ENCODE measurements at regions not wholly inside any gene's neighbourhood (a gene's known extent, or its start where the extent isn't known, plus 50 kb on each side); places are given as distances from the start of the nearest gene placed in this dataset.

- no peak for DNase-seq
Measured at GRCh38 chr10:90530521-90530920, 327.3 kb downstream of the HTR7 start.

DNA sequence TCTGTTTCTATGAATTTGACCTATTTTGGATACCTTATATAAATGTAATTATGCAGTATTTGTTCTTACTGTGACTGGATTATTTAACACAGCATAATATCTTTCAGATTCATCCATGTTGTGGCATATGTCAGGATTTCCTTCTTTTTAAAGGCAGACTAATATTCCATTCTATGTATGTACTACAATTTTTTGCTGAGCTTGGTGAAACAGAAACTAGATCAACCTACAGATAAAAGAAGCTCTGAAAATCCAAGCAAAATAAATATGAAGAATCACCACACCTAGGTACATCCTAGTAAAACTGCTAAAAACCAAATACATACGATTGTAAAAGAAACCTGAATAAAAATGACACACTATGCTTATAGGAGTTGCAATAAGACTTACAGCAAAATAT lies 300.5 kb downstream of the HTR7 start:
- DNase-seq, result no peak

DNA sequence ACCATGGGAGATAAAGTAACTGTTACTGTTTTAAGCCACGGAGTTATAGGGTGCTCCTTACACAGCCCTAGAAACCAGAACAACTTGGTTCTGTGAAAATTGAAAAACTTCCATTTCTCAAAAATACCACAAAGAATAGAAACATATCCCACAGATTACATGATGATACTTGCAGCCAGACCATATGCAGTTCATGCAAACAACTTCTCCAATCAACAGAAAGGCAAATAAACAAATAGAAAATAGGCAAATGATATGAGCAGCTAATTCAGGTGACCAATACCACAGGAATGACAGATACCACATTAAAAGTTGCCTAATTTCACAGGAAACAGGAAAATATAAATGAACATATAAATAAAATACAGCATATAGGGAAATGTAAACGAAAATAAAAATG lies 297.5 kb downstream of the HTR7 start:
- no peak for DNase-seq

GRCh38 chr10:90561666-90562065 lies 296.2 kb downstream of the HTR7 start:
- DNase-seq, result no peak

DNA sequence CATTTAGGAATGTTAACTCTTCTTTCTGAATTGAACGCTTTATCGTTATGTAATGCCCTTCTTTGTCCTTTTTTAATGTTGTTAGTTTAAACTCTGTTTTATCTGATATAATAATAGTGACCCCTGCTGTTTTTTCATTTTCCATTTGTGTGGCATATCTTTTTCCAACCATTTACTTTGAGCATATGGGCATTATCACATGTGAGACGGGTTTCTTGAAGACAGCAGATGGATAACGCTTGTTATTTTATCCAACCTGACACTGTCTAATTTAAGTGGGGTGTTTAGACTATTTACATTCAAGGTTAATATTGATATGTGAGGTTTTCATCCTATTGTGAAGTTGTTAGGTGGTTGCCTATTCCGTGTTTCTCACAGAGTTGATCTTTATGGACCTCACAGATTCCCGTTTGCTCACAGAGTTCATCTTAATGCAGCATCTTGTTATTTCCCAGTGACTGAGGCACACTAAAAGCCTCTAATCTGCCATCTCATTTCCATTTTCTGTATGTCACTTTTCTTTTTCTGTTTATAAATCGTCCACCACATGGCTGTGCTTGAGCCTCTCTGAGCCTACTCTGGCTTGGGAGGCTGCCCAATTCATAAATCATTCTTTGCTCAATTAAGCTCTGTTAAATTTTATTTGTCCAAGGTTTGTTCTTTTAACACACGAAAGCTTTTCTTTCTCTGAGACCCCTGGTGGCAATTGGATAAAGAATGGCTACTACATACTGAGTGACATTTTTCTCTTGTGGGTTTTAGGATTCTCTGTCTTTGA lies 286.2 kb downstream of the HTR7 start:
- no peak for DNase-seq

DNA sequence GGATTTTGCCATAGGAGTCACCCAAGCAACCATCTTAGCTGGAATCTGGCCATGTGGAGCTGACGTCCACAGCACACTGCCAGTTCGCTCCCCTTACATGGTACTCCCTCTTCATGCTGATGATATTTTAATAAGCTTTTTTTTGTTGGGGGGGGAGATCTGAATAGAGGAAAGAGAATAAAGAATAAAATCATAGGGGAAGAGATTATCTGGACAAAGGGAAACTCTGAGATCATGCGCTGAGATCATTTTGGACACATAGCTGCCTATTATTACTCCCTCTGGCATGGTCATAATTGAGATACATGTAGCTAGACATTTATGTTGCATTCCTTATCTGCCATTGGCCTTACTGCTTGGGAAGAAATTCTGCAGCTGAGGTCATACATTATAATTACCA lies 282.7 kb downstream of the HTR7 start:
- no peak for DNase-seq

DNA sequence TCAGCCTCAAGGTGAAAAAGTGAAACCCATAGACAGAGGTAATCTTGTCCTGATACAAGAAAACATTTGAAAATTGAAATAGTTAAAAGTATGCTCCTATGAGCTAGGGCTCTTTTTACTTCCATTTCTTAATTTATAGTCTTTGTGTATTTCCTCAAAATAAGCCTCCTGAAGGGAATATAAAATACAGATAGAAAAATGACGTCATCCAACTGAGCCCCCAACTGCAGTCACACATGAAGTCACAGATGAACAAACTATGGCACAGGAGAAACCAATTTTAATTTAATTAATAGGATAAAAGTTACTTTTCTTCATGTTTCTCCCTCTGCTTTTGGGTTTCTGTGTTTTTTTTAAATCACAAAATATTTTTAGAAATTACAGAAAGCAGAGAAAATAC lies 280.3 kb downstream of the HTR7 start:
- no peak for DNase-seq

- no peak for DNase-seq
Measured at GRCh38 chr10:90579602-90580242, 278.1 kb downstream of the HTR7 start.

GRCh38 chr10:90583416-90583815 lies 274.4 kb downstream of the HTR7 start:
- DNase-seq, result no peak

GRCh38 chr10:90587081-90587491 lies 270.8 kb downstream of the HTR7 start:
- no peak for DNase-seq

DNA sequence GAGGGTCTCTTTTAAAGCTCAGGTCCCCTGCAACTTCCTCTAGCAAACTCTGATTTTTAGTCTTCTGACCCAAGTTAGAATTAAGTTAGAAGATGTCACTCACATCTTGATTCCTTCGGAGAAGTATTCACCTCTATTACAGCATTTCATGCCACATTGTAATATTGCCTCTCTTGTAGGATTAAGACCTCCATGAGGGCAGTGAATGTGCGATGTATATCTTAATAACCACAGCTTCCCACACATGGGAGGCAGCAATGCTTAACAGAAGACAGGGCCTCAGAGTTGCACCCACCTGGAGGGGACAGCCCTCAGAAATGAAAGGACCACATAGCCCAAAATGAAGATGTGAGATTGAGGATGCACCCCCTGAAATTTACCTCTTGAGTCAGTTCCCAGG lies 270.3 kb downstream of the HTR7 start:
- no peak for DNase-seq

GRCh38 chr10:90588222-90588621 lies 269.6 kb downstream of the HTR7 start:
- DNase-seq, result no peak

GRCh38 chr10:90589825-90590224 lies 268.0 kb downstream of the HTR7 start:
- DNase-seq, result no peak

DNA sequence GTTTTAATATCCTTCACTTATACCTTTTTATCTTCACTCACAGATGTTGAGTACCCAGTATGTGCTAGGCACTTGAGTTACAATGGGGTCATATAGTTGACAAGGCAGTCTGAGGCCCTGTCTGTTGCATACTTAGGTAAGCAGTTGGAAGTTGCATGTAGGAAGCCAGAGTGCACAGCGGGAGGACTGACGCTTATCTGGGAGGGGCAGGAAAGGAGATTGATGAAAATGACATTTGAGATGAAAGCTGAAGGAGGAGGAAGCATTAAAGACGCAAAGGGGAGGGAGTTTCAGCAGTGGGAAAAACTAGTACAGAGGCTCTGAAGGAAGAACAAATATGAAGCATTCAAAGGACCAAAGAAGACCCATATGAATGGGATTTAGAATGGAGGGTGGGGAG lies 266.2 kb downstream of the HTR7 start:
- no peak for DNase-seq

- peak; percentile 16 for DNase-seq
Measured at GRCh38 chr10:90592638-90593302, 265.1 kb downstream of the HTR7 start.

DNA sequence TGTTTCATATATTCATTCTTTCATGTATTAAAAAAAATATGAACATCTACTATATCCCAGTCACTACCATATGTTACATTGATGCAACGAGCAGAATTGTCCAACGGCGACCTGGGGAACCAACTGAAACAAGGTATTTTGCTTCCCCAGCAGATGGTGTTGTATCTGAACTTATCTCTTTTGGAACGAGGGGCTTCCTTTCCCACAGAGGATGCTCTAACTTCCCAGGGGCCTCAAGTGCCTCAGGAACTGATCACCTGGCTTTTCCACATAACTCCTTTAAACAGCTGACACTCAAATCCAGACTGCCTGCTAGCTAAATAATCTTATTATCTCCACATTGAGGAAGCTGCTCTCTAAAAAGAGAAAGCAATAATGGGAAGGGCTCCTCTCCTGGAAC lies 259.3 kb downstream of the HTR7 start:
- DNase-seq, result no peak

GRCh38 chr10:90602862-90603610 lies 254.8 kb downstream of the HTR7 start:
- no peak for DNase-seq

DNA sequence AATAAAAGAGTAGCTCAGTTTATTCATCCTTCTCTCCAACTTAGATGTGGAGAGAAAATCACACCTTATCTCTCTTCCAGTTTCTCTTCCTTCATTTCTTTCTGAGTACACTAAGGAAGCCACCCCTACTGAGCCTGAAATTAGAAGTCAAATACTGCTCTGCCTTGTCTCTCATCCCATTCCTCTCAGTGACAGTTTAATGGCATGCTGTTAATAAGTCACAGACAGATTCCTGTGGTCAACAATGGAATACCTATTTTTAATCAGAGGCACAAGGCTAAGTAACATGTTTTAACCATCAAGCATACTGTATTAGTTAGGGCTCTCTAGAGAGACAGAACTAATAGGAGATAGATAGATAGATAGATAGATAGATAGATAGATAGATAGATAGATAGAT lies 253.2 kb downstream of the HTR7 start:
- DNase-seq, result no peak

- no peak for DNase-seq
Measured at GRCh38 chr10:90605506-90605905, 252.3 kb downstream of the HTR7 start.

DNA sequence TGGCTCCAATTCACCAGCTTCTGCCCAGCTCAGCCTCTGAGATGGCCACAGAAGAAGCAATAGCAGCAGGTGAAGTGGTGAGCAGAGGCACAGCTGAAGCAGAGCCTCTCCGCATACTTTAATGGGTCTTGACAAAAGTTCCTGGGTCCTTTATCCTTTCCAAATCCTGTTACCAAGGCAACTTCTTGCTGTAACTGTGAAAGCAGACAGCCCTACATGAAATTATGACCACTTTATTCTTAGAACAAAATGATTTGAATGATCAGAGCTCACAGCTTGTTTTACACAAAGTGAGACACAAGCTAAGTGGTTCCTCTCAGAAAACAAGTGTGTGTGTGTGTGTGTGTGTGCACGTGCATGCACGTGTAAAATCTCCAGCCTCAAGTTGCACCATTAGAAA lies 245.6 kb downstream of the HTR7 start:
- DNase-seq, result no peak

DNA sequence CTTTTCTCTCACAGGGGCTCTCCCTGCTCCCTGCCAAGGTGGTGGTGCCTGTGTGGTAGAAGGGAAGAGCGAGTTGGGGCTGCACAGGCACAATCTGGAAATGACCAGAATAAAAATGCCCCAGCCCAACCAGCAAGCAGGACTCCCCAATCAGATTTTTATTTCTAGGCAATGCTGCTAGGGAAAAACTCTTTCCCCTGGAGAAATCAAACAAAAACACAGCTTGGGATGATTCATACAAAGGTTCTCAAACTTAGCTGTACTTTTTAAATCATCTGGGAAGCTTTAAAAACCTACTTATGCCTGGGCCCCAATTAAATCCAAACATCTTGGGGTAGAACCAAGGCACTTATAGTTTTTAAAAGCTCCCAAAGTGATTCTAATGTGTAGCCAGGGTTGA lies 243.2 kb downstream of the HTR7 start:
- DNase-seq, result no peak

DNA sequence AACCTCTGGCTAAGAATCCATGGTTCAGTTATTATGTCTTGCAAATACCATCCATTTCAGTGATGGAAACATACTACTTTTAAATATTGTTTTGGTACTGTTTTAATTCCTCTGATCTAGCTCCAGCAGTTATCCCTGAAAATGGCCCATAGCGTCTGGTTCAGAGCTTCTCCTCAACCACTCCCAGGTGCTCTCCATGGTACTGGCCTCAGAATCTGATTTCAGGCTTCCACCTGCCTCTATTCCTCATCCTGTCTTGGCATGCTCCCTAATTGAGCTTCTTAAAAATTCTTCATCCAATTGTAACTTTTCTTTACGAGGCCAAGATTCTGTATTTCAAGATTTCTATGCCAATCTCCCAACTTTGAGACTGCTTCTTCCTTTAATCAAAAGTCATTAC lies 236.3 kb downstream of the HTR7 start:
- no peak for DNase-seq

DNA sequence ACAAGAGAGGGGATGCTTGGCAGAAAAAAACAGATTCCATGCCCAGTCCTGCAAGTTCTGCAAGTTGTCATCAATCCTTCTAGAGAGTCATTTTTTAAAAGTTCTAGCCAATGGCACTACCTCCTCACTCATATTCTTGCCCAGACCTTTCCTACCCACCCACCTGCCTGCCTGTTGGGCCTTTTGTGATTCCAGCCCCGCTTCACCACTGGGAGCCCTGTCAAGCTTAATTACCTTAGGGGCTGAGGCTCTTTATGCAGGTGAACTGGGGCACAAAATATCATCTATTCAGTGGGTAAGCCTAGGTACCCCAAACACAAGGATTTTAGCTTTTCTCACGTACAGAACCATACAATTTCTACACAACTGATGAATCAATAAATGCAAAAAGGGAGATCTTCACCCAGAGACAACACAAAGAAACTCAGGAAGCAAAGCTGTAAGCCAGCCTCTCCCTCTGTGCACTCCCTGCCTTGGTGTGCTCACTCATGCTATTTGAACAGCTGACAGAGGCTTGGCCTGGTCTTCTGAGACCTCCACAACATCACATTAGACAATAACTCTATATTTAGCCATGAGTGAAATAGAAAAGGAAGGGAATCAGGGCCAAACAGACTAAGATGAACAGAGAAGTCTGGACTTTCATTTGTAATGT lies 222.6 kb downstream of the HTR7 start:
- DNase-seq, result no peak
